Endothelial cell (in vitro differentiated cells): ENCODE measurements at regions not wholly inside any gene's neighbourhood (a gene's known extent, or its start where the extent isn't known, plus 50 kb on each side); places are given as distances from the start of the nearest gene placed in this dataset.

Experiments
- DNase-seq: peaks from one replicate; pipeline ENCODE4 v3.0.0; 2021; ENCODE audit warnings: low spot score
- H3K27ac Mint-ChIP-seq: one replicate; pipeline ENCODE4 v1.8.0; 2021; ENCODE audit warnings: mixed read lengths, inconsistent platforms; ENCODE audit not compliant: unreplicated experiment
- H3K27me3 Mint-ChIP-seq: one replicate; pipeline ENCODE4 v1.8.0; 2021; ENCODE audit warnings: mild to moderate bottlenecking, moderate library complexity, mixed read lengths, inconsistent platforms; ENCODE audit not compliant: unreplicated experiment
- H3K36me3 Mint-ChIP-seq: one replicate; pipeline ENCODE4 v1.8.0; 2021; ENCODE audit warnings: mild to moderate bottlenecking, low read depth, mixed read lengths, inconsistent platforms; ENCODE audit not compliant: unreplicated experiment
- H3K4me1 Mint-ChIP-seq: one replicate; pipeline ENCODE4 v1.8.0; 2021; ENCODE audit warnings: mild to moderate bottlenecking, mixed read lengths, inconsistent platforms; ENCODE audit not compliant: unreplicated experiment
- H3K4me3 Mint-ChIP-seq: one replicate; pipeline ENCODE4 v1.8.0; 2021; ENCODE audit warnings: mild to moderate bottlenecking, mixed read lengths, inconsistent platforms; ENCODE audit not compliant: unreplicated experiment
- H3K9me3 Mint-ChIP-seq: one replicate; pipeline ENCODE4 v1.8.0; 2021; ENCODE audit warnings: mixed read lengths, inconsistent platforms; ENCODE audit not compliant: unreplicated experiment
- CTCF ChIP-seq: fragments of 200-600 bp; sonication (generic); IDR thresholded peaks from one replicate; pipeline ENCODE4 v1.5.0; 2021; ENCODE audit warnings: antibody characterized with exemption; ENCODE audit not compliant: unreplicated experiment

- no peak for TF ChIP-seq CTCF
- no peak for DNase-seq
- no peaks in the 10 kb centered on the region for H3K9me3 Mint-ChIP-seq
- no peaks in the 10 kb centered on the region for H3K36me3 Mint-ChIP-seq
- H3K27me3 Mint-ChIP-seq, result peaks cover 3% of the 10 kb centered on the region
- H3K4me3 Mint-ChIP-seq, result no peak overlapping the region
- peaks cover 15% of the 10 kb centered on the region for H3K4me1 Mint-ChIP-seq
- H3K27ac Mint-ChIP-seq, result no peak overlapping the region
Observed at GRCh38 chr5:173767574-173768266, 120.4 kb upstream of the CPEB4 start.

- Mint-ChIP-seq H3K9me3 (no peaks in the 10 kb centered on the region), H3K27ac (no peak overlapping the region), H3K27me3 (peaks cover 3% of the 10 kb centered on the region), H3K4me3 (no peak overlapping the region), H3K36me3 (no peaks in the 10 kb centered on the region), H3K4me1 (peaks cover 15% of the 10 kb centered on the region)
- DNase-seq, result no peak
- TF ChIP-seq CTCF, result no peak
Observed at GRCh38 chr5:173768267-173768806, 119.8 kb upstream of the CPEB4 start.

- peaks cover 15% of the 10 kb centered on the region for H3K4me1 Mint-ChIP-seq
- no peak overlapping the region for H3K4me3 Mint-ChIP-seq
- no peak for DNase-seq
- no peak overlapping the region for H3K27ac Mint-ChIP-seq
- no peaks in the 10 kb centered on the region for H3K36me3 Mint-ChIP-seq
- no peak for TF ChIP-seq CTCF
- H3K27me3 Mint-ChIP-seq, result peaks cover 3% of the 10 kb centered on the region
- no peaks in the 10 kb centered on the region for H3K9me3 Mint-ChIP-seq
Observed at GRCh38 chr5:173768891-173769290, 119.3 kb upstream of the CPEB4 start.

- peaks cover 10% of the 10 kb centered on the region for H3K4me1 Mint-ChIP-seq
- no peak overlapping the region for H3K4me3 Mint-ChIP-seq
- no peaks in the 10 kb centered on the region for H3K36me3 Mint-ChIP-seq
Observed at GRCh38 chr5:173770637-173771036, 117.5 kb upstream of the CPEB4 start.

More at GRCh38 chr5:173770637-173771036, 117.5 kb upstream of the CPEB4 start:
- H3K27me3 Mint-ChIP-seq, result peaks cover 3% of the 10 kb centered on the region
- TF ChIP-seq CTCF, result no peak
- H3K27ac Mint-ChIP-seq, result no peak overlapping the region
- no peak for DNase-seq
- H3K9me3 Mint-ChIP-seq, result no peaks in the 10 kb centered on the region
